WTC11 (cell line): ENCODE measurements at regions not wholly inside any gene's neighbourhood (a gene's known extent, or its start where the extent isn't known, plus 50 kb on each side); places are given as distances from the start of the nearest gene placed in this dataset.
A peak's percentile ranks its signal among the peaks of the same experiment; 100 is the strongest.

Source experiments
- ATAC-seq: fragments of 200-7000 bp; cut with Tn5 transposase; 2 replicates; pipeline ENCODE4 v1.10.0; 2021; ENCODE audit warnings: mild to moderate bottlenecking, moderate library complexity
- CTCF ChIA-PET: fragments of 300-600 bp; sonication (Branson Sonifier 250); formaldehyde crosslinking; loops from one replicate; lab custom pipeline; 2021; ENCODE audit warnings: antibody characterized with exemption; lab: Charles Lee
- POLR2A ChIA-PET: fragments of 350-600 bp; sonication (Branson Sonifier 250); formaldehyde crosslinking; loops from one replicate; lab custom pipeline; 2021; ENCODE audit warnings: antibody characterized with exemption; lab: Charles Lee
- DNase-seq: peaks from one replicate; pipeline ENCODE4 v3.0.0; 2021; ENCODE audit warnings: low spot score
- H3K27ac Mint-ChIP-seq: 2 replicates; pipeline ENCODE4 v1.8.0; 2021; ENCODE audit warnings: mixed read lengths
- H3K27me3 Mint-ChIP-seq: 2 replicates; pipeline ENCODE4 v1.8.0; 2021; ENCODE audit warnings: low read depth, mild to moderate bottlenecking, moderate library complexity, mixed read lengths
- H3K36me3 Mint-ChIP-seq: 2 replicates; pipeline ENCODE4 v1.8.0; 2021; ENCODE audit warnings: mixed read lengths
- H3K4me1 Mint-ChIP-seq: 2 replicates; pipeline ENCODE4 v1.8.0; 2022; ENCODE audit warnings: mixed read lengths
- H3K4me3 Mint-ChIP-seq: 2 replicates; pipeline ENCODE4 v1.8.0; 2021; ENCODE audit warnings: mild to moderate bottlenecking, moderate library complexity, mixed read lengths
- H3K9me3 Mint-ChIP-seq: 2 replicates; pipeline ENCODE4 v1.8.0; 2021; ENCODE audit warnings: mixed read lengths
- ATF2 ChIP-seq: sonication (generic); formaldehyde crosslinking; IDR thresholded peaks from 2 replicates; pipeline ENCODE4 v1.8.1; 2022; ENCODE audit warnings: low read depth, missing genetic modification reagents, borderline replicate concordance
- E2F5 ChIP-seq: sonication (generic); formaldehyde crosslinking; IDR thresholded peaks from 2 replicates; pipeline ENCODE4 v1.8.1; 2022; ENCODE audit warnings: mild to moderate bottlenecking, moderate library complexity, missing genetic modification reagents
- ESRRA ChIP-seq: sonication (generic); formaldehyde crosslinking; IDR thresholded peaks from 2 replicates; pipeline ENCODE4 v1.8.1; 2022; ENCODE audit warnings: mild to moderate bottlenecking, missing genetic modification reagents, borderline replicate concordance
- FOXK1 ChIP-seq: sonication (generic); formaldehyde crosslinking; IDR thresholded peaks from 2 replicates; pipeline ENCODE4 v1.8.0; 2022; ENCODE audit warnings: mild to moderate bottlenecking, moderate library complexity, missing genetic modification reagents
- FOXP1 ChIP-seq: sonication (generic); formaldehyde crosslinking; IDR thresholded peaks from 2 replicates; pipeline ENCODE4 v1.8.0; 2022; ENCODE audit warnings: missing genetic modification reagents, mild to moderate bottlenecking, moderate library complexity, borderline replicate concordance
- FOXP4 ChIP-seq: sonication (generic); formaldehyde crosslinking; IDR thresholded peaks from 2 replicates; pipeline ENCODE4 v1.8.0; 2022; ENCODE audit warnings: mild to moderate bottlenecking, missing genetic modification reagents
- GABPB1 ChIP-seq: sonication (generic); formaldehyde crosslinking; IDR thresholded peaks from 2 replicates; pipeline ENCODE4 v1.8.1; 2023; ENCODE audit warnings: mild to moderate bottlenecking, missing genetic modification reagents
- NR1H2 ChIP-seq: sonication (generic); formaldehyde crosslinking; IDR thresholded peaks from 2 replicates; pipeline ENCODE4 v1.9.0; 2021; ENCODE audit warnings: mild to moderate bottlenecking, moderate library complexity, missing genetic modification reagents
- PRRX2 ChIP-seq: fragments of 250-450 bp; sonication (Bioruptor Pico); IDR thresholded peaks from 2 replicates; pipeline ENCODE4 v1.8.0; 2021; ENCODE audit warnings: mild to moderate bottlenecking
- RORB ChIP-seq: fragments of 250-450 bp; sonication (Bioruptor Pico); IDR thresholded peaks from 2 replicates; pipeline ENCODE4 v1.9.0; 2021; ENCODE audit warnings: mild to moderate bottlenecking
- SMAD3 ChIP-seq: sonication (generic); formaldehyde crosslinking; IDR thresholded peaks from 2 replicates; pipeline ENCODE4 v1.8.0; 2022; ENCODE audit warnings: missing genetic modification reagents, mild to moderate bottlenecking, borderline replicate concordance
- SMAD4 ChIP-seq: sonication (generic); formaldehyde crosslinking; IDR thresholded peaks from 2 replicates; pipeline ENCODE4 v1.8.0; 2022; ENCODE audit warnings: mild to moderate bottlenecking, missing genetic modification reagents
- SOX15 ChIP-seq: fragments of 250-450 bp; sonication (Bioruptor Pico); IDR thresholded peaks from 2 replicates; pipeline ENCODE4 v1.9.0; 2021; ENCODE audit warnings: mild to moderate bottlenecking
- STAT6 ChIP-seq: sonication (generic); formaldehyde crosslinking; conservative IDR thresholded peaks from 2 replicates; pipeline ENCODE4 v1.8.1; 2023; ENCODE audit warnings: mild to moderate bottlenecking, low read depth, missing genetic modification reagents, moderate library complexity
- TP53 ChIP-seq: sonication (generic); formaldehyde crosslinking; IDR thresholded peaks from 2 replicates; pipeline ENCODE4 v1.8.1; 2023; ENCODE audit warnings: mild to moderate bottlenecking, missing genetic modification reagents
- USF2 ChIP-seq: sonication (generic); formaldehyde crosslinking; IDR thresholded peaks from 2 replicates; pipeline ENCODE4 v1.8.1; 2023; ENCODE audit warnings: mild to moderate bottlenecking, missing genetic modification reagents, moderate library complexity
- ZBTB21 ChIP-seq: sonication (generic); formaldehyde crosslinking; IDR thresholded peaks from 2 replicates; pipeline ENCODE4 v1.8.1; 2023; ENCODE audit warnings: mild to moderate bottlenecking, missing genetic modification reagents, borderline replicate concordance
- ZBTB43 ChIP-seq: sonication (generic); formaldehyde crosslinking; IDR thresholded peaks from 2 replicates; pipeline ENCODE4 v1.8.1; 2023; ENCODE audit warnings: mild to moderate bottlenecking, missing genetic modification reagents
- ZNF263 ChIP-seq: sonication (generic); formaldehyde crosslinking; IDR thresholded peaks from 2 replicates; pipeline ENCODE4 v1.8.1; 2022; ENCODE audit warnings: low read depth, mild to moderate bottlenecking, moderate library complexity, missing genetic modification reagents

GRCh38 chr4:184293552-184293951 lies 75.9 kb upstream of the ENPP6 start:
- H3K4me1 Mint-ChIP-seq, result peaks cover 8% of the 10 kb centered on the region
- no peak overlapping the region for H3K4me3 Mint-ChIP-seq
- peaks cover 3% of the 10 kb centered on the region for H3K36me3 Mint-ChIP-seq
- peaks cover 19% of the 10 kb centered on the region for H3K9me3 Mint-ChIP-seq
- H3K27me3 Mint-ChIP-seq, result no peaks in the 10 kb centered on the region
- no peak for DNase-seq
- TF ChIP-seq FOXP1 (CRISPR knock-in tag), result no peak
- no peak overlapping the region for H3K27ac Mint-ChIP-seq
- CTCF ChIA-PET, result no interaction called here
- ATAC-seq, result no peak
- POLR2A ChIA-PET, result no interaction called here

- Mint-ChIP-seq H3K27me3 (no peaks in the 10 kb centered on the region), H3K4me1 (peaks cover 15% of the 10 kb centered on the region), H3K36me3 (peaks cover 3% of the 10 kb centered on the region), H3K9me3 (peaks cover 19% of the 10 kb centered on the region), H3K27ac (no peak overlapping the region), H3K4me3 (no peak overlapping the region)
- TF ChIP-seq ZBTB43 (CRISPR knock-in tag) (0 out of 2 replicates have a peak, but pooled peaks have one; percentile 42), NR1H2 (CRISPR knock-in tag) (no peak), SMAD3 (no peak), ZBTB21 (CRISPR knock-in tag) (no peak), SOX15 (CRISPR knock-in tag) (no peak)
- ATAC-seq, result no peak
- POLR2A ChIA-PET, result interaction anchor here (0.7 kb wide), 1 partner anchor 59 kb away, joined by 3 read pairs; no protein-coding TSS in a partner anchor
- CTCF ChIA-PET, result no interaction called here
- no peak for DNase-seq
These were observed 75.2 kb upstream of the ENPP6 start for GRCh38 chr4:184292877-184293276.

GRCh38 chr4:184292465-184292867 lies 74.8 kb upstream of the ENPP6 start:
- no peak for TF ChIP-seq GABPB1 (CRISPR knock-in tag)
- peak; percentile 82 for TF ChIP-seq ZBTB43 (CRISPR knock-in tag)
- TF ChIP-seq, all 79 proteins: peak for 1
- H3K27ac Mint-ChIP-seq, result no peak overlapping the region
- peaks cover 19% of the 10 kb centered on the region for H3K4me1 Mint-ChIP-seq
- no peak overlapping the region for H3K4me3 Mint-ChIP-seq
- H3K27me3 Mint-ChIP-seq, result no peaks in the 10 kb centered on the region
- H3K36me3 Mint-ChIP-seq, result peaks cover 3% of the 10 kb centered on the region
- DNase-seq (no peak), ATAC-seq (no peak)
- CTCF ChIA-PET, result no interaction called here
- peaks cover 19% of the 10 kb centered on the region for H3K9me3 Mint-ChIP-seq
- POLR2A ChIA-PET, result interaction anchor here (0.7 kb wide), 1 partner anchor 59 kb away, joined by 3 read pairs; no protein-coding TSS in a partner anchor

GRCh38 chr4:184289179-184289535 lies 71.5 kb upstream of the ENPP6 start:
- no peak overlapping the region for H3K4me3 Mint-ChIP-seq
- no peaks in the 10 kb centered on the region for H3K36me3 Mint-ChIP-seq
- ChIA-PET POLR2A (no interaction called here), CTCF (no interaction called here)
- ATAC-seq (no peak), DNase-seq (no peak)
- H3K9me3 Mint-ChIP-seq, result no peaks in the 10 kb centered on the region
- peaks cover 20% of the 10 kb centered on the region for H3K4me1 Mint-ChIP-seq
- no peaks in the 10 kb centered on the region for H3K27me3 Mint-ChIP-seq
- no peak overlapping the region for H3K27ac Mint-ChIP-seq
- TF ChIP-seq USF2 (CRISPR knock-in tag), result no peak
- TF ChIP-seq SOX15 (CRISPR knock-in tag), result no peak
- TF ChIP-seq ESRRA (CRISPR knock-in tag), result no peak
- TF ChIP-seq SMAD3, result no peak
- no peak for TF ChIP-seq RORB (CRISPR knock-in tag)
- TF ChIP-seq PRRX2, result no peak
- TF ChIP-seq FOXP4 (CRISPR knock-in tag), result no peak
- no peak for TF ChIP-seq FOXK1 (CRISPR knock-in tag)
- no peak for TF ChIP-seq TP53 (CRISPR knock-in tag)
- no peak for TF ChIP-seq STAT6 (CRISPR knock-in tag)
- TF ChIP-seq E2F5, result no peak
- no peak for TF ChIP-seq ZNF263
- TF ChIP-seq SMAD4 (CRISPR knock-in tag), result no peak
- TF ChIP-seq ATF2 (CRISPR knock-in tag), result no peak
